Endothelial cell (in vitro differentiated cells): ENCODE measurements at regions not wholly inside any gene's neighbourhood (a gene's known extent, or its start where the extent isn't known, plus 50 kb on each side); places are given as distances from the start of the nearest gene placed in this dataset.

Experiments
- DNase-seq: peaks from one replicate; pipeline ENCODE4 v3.0.0; 2021; ENCODE audit warnings: low spot score
- H3K27ac Mint-ChIP-seq: one replicate; pipeline ENCODE4 v1.8.0; 2021; ENCODE audit warnings: mixed read lengths, inconsistent platforms; ENCODE audit not compliant: unreplicated experiment
- H3K27me3 Mint-ChIP-seq: one replicate; pipeline ENCODE4 v1.8.0; 2021; ENCODE audit warnings: mild to moderate bottlenecking, moderate library complexity, mixed read lengths, inconsistent platforms; ENCODE audit not compliant: unreplicated experiment
- H3K36me3 Mint-ChIP-seq: one replicate; pipeline ENCODE4 v1.8.0; 2021; ENCODE audit warnings: mild to moderate bottlenecking, low read depth, mixed read lengths, inconsistent platforms; ENCODE audit not compliant: unreplicated experiment
- H3K4me1 Mint-ChIP-seq: one replicate; pipeline ENCODE4 v1.8.0; 2021; ENCODE audit warnings: mild to moderate bottlenecking, mixed read lengths, inconsistent platforms; ENCODE audit not compliant: unreplicated experiment
- H3K4me3 Mint-ChIP-seq: one replicate; pipeline ENCODE4 v1.8.0; 2021; ENCODE audit warnings: mild to moderate bottlenecking, mixed read lengths, inconsistent platforms; ENCODE audit not compliant: unreplicated experiment
- H3K9me3 Mint-ChIP-seq: one replicate; pipeline ENCODE4 v1.8.0; 2021; ENCODE audit warnings: mixed read lengths, inconsistent platforms; ENCODE audit not compliant: unreplicated experiment
- TF ChIP-seq, protein P1 (sequence below): fragments of 200-600 bp; sonication (generic); IDR thresholded peaks from one replicate; pipeline ENCODE4 v1.5.0; 2021; ENCODE audit warnings: antibody characterized with exemption; ENCODE audit not compliant: unreplicated experiment

DNA sequence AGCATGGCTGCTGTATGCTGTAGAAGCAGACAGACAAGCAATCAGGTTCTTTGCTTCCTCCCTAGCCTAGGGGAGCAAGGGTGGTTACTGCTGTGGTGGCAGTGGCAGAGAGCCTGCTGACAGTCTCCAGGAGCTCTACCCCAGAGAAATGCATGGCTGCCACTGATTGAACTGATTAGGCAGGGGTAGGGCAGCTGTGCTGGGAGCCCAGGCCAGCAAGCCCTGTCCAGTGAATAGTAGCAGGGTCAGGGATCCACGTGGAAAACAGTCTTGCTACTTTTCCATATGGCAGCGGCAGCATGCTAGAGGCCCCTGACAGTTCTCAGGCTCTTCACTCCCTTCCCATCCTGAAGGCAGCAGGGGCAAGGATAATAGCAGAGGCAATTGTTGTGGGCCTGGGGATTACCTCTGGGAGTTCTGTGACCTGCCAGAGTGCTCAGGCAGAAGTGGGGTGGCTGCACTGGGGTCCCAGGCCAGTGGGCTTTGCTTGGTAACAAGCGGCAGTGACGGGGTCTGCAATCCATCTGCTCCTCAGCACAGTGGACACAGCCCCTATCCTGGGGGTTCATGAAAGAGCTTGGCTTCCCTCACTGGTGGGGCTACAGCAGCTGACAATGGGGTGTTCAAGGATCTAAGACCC, 558.8 kb upstream of the GHITM start:
- H3K4me1 Mint-ChIP-seq: no peaks in the 10 kb centered on the region
- no peaks in the 10 kb centered on the region for H3K27me3 Mint-ChIP-seq
- TF ChIP-seq, protein P1, sequence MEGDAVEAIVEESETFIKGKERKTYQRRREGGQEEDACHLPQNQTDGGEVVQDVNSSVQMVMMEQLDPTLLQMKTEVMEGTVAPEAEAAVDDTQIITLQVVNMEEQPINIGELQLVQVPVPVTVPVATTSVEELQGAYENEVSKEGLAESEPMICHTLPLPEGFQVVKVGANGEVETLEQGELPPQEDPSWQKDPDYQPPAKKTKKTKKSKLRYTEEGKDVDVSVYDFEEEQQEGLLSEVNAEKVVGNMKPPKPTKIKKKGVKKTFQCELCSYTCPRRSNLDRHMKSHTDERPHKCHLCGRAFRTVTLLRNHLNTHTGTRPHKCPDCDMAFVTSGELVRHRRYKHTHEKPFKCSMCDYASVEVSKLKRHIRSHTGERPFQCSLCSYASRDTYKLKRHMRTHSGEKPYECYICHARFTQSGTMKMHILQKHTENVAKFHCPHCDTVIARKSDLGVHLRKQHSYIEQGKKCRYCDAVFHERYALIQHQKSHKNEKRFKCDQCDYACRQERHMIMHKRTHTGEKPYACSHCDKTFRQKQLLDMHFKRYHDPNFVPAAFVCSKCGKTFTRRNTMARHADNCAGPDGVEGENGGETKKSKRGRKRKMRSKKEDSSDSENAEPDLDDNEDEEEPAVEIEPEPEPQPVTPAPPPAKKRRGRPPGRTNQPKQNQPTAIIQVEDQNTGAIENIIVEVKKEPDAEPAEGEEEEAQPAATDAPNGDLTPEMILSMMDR: no peak
- H3K36me3 Mint-ChIP-seq: no peaks in the 10 kb centered on the region
- H3K27ac Mint-ChIP-seq: no peak overlapping the region
- no peak for DNase-seq
- peaks cover 6% of the 10 kb centered on the region for H3K9me3 Mint-ChIP-seq
- H3K4me3 Mint-ChIP-seq: no peak overlapping the region

DNA sequence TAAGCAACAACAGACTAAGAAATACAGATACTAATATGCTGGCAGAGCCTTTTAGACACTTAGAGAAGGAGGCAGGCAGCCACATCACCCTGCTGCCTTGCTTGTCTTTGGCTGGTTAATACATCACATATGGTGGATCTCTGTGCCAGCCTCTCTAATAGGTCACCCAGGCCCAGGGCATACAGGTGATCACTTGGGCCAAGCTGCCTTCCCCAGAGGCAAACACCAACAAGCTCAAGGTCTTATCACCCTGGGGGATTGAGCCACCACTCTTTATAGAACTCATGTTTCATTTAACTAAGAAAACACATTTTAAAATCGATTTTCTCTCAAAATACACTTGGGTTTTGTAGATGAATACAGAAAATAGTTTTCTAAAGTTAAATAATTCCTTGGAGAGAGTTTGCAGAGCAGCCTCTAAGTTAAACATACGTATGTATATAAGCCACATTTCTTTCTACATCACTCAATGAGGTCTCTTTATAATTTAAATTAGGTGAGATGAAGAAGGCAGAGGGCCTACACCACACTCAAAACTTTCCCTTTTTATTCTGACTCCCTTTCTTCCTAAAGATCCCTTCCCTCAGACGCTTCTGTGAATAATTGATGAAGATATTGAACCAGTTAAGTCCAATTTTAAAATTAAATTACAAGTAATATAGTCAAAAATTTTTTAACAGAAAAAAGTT, 556.8 kb upstream of the GHITM start:
- Mint-ChIP-seq H3K4me3 (no peak overlapping the region), H3K9me3 (peaks cover 6% of the 10 kb centered on the region), H3K36me3 (no peaks in the 10 kb centered on the region), H3K27ac (no peak overlapping the region), H3K27me3 (no peaks in the 10 kb centered on the region), H3K4me1 (no peaks in the 10 kb centered on the region)
- DNase-seq: no peak
- TF ChIP-seq, protein P1: no peak

DNA sequence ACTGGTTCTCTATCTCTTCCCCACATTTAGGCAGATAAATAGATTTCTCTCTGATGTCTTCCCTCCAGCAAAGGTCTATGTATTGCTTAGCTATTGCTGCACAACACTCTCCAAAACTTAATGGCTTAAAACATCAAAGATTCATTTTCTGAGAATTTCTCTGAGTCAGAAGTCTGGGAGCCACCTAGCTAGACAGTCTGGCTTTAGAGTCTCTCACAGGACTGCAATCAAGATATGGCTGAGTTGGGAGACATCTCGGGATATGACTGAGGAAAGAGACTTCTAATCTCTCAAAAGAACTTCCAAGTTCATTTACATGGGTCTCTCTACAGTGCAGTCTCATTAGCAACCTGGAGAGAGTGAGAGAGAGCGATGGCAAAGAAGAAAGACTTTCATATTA, 553.6 kb upstream of the GHITM start:
- no peak overlapping the region for H3K4me3 Mint-ChIP-seq
- TF ChIP-seq, protein P1: no peak
- H3K4me1 Mint-ChIP-seq: no peaks in the 10 kb centered on the region
- DNase-seq: no peak
- H3K27ac Mint-ChIP-seq: no peak overlapping the region
- no peaks in the 10 kb centered on the region for H3K27me3 Mint-ChIP-seq
- no peaks in the 10 kb centered on the region for H3K9me3 Mint-ChIP-seq
- H3K36me3 Mint-ChIP-seq: no peaks in the 10 kb centered on the region

DNA sequence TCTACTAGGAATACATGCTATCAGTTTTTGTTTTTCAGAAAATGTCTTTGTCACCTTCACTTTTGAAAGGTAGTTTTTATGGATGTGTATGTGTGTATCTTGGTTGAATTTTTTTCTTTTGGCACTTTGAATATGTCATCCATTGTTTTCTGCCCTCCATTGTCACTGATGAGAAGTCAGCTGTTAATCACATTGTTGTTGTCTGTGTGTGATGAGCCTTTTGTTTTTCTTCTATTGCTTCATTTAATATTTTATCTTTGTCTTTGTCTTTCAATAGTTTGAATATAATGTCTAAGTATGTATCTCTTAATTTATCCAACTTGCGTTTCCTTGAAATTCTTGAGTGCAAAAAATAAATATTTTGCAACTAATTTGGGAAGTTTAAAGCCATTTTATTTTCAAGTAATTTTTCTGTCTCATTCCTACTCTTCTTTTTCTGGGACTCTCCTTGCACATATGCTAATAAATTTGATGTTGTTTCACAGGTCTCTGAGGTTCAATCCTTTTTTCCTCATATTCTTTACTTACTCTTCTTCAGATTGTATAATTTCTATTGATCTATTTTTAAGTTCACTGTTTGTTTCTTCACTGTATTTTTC, 546.9 kb upstream of the GHITM start:
- peaks cover 8% of the 10 kb centered on the region for H3K9me3 Mint-ChIP-seq
- DNase-seq: no peak

More for the DNA sequence above, 546.9 kb upstream of the GHITM start:
- H3K27ac Mint-ChIP-seq: no peak overlapping the region
- no peaks in the 10 kb centered on the region for H3K4me1 Mint-ChIP-seq
- no peak overlapping the region for H3K4me3 Mint-ChIP-seq
- H3K27me3 Mint-ChIP-seq: no peaks in the 10 kb centered on the region
- no peaks in the 10 kb centered on the region for H3K36me3 Mint-ChIP-seq
- TF ChIP-seq, protein P1: no peak
